ENCODE measurements at regions not wholly inside any gene's neighbourhood (a gene's known extent, or its start where the extent isn't known, plus 50 kb on each side); places are given as distances from the start of the nearest gene placed in this dataset.

GRCh38 chr1:30280572-30280971 is 442.8 kb downstream of the MATN1 start:
- DNase-seq, result no peak

DNA sequence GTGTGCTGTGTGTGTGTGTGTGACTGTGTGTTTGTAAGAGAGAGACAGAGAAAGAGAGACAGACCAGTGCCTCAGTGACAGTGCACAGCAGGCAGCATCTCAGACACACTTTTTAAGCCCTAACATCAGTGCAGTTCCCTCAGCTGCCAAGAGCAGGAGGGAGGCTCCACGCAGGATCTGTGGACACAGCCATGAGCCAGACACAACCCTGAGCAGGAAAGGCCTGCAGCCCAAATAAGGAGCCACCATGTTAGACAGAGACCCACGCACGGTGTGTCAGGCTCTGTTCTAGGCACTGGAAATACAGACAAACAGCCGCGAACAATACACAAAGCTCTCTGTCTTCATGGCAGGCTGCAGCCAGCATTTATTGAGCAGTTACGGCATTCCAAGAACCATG is 445.5 kb downstream of the MATN1 start:
- peak; percentile 7 for DNase-seq

- DNase-seq, result no peak
These were observed 446.0 kb downstream of the MATN1 start for GRCh38 chr1:30277415-30277814.

- DNase-seq, result peak; percentile 17
These were observed 447.2 kb downstream of the MATN1 start for GRCh38 chr1:30275926-30276764.

DNA sequence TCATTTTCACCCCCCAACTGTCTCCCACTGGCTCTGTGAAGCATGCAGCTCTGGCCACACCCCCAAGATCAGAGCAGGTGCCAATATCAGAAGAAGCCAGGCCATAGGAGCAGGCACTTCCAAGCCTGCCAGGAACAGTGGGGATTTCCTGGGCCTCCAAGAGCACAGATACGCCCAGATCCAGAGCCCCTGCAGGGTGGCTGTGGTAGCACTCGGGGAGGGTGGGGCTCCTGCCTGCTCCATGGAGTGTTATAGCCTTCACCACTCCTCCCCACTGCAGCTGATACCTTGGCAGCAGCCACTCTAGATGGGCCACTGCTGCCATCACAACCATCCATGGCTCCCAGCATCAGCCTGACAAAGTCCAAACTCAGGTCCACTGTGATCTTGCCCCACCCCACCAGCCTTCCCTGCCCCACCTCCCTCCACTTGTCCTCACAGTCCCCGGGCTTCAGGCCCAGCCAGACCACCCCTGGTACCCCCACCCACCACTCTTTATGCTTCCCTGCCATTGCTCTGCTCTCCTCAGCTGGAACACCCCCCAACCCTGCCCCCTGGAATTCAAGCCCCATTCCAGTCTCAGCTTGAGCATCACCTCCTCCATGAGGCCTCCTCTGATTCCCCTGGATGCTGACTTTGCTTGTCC is 448.3 kb downstream of the MATN1 start:
- no peak for DNase-seq

GRCh38 chr1:30274173-30274970 is 449.0 kb downstream of the MATN1 start:
- no peak for DNase-seq

DNA sequence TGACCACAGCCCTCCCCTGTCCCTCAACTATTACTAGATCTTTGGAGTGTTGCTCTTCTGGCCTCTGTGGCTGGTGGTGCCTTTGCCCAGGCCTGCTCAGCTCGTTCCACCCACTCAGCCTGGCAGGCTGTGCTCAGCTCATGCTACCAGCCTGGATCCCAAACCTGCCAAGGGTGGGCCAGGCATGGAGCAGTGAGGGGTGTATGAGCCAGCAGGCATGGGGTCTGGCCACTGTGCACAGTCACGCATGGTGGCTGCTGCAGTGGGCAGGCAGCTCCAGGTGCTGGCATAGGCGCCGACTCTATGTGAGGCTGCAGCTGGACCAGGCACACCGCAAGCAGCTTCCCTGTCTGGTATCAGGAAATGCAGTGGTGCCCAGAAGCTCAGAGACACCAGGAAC is 449.9 kb downstream of the MATN1 start:
- DNase-seq, result no peak

DNA sequence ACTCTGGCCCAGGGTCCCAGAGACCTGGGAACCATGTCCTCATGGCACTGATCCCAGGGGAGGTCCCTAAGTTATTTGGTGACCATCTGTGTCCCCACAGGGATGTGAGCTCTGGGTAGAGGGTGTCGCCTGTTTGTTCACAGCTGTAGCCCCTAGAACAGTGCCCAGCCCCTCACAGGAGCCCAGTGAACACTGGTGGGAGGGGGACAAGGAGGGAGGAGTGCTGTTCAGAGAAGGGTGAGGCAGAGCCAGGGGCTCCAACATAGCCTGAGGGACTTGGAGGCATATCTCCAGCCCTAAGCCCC is 450.4 kb downstream of the MATN1 start:
- DNase-seq, result no peak

- DNase-seq, result no peak
These were observed 450.9 kb downstream of the MATN1 start for GRCh38 chr1:30272277-30273020.

- peak; percentile 25 for DNase-seq
These were observed 451.7 kb downstream of the MATN1 start for GRCh38 chr1:30271401-30272276.

DNA sequence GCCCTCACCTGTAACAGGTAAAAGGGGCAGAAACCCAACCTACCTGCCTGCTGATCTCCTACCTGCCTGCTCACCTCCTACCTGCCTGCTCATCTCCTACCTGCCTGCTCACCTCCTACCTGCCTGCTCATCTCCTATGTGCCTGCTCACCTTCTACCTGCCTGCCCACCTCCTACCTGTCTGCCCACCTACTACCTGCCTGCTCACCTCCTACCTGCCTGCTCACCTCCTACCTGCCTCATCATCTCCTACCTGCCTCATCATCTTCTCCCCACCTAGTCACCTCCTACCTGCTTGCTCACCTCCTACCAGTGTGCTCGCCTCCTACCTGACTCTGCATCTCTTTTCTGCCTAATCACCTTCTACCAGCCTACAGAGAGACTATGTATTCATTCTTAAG is 452.9 kb downstream of the MATN1 start:
- DNase-seq, result no peak

GRCh38 chr1:30268923-30269666 is 454.3 kb downstream of the MATN1 start:
- peak; percentile 17 for DNase-seq

DNA sequence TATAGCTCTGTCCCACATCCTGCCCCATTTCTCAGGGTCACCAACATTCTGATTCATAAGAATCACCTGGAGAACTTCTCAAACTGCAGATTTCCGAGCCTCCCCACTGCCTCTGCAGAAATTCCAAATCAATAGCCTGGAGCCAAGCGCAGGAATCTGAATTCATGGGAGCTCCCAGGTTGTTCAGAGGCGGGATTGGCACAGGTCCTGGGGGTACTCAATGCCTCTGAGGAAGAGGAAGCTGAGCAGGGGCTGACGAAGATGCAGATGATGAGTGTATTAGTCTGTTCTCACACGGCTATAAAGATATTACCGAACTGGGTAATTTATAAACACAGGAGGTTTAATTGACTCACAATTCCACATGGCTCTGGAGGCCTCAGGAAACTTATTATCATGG is 455.5 kb downstream of the MATN1 start:
- DNase-seq, result no peak

GRCh38 chr1:30267046-30267445 is 456.3 kb downstream of the MATN1 start:
- no peak for DNase-seq

DNA sequence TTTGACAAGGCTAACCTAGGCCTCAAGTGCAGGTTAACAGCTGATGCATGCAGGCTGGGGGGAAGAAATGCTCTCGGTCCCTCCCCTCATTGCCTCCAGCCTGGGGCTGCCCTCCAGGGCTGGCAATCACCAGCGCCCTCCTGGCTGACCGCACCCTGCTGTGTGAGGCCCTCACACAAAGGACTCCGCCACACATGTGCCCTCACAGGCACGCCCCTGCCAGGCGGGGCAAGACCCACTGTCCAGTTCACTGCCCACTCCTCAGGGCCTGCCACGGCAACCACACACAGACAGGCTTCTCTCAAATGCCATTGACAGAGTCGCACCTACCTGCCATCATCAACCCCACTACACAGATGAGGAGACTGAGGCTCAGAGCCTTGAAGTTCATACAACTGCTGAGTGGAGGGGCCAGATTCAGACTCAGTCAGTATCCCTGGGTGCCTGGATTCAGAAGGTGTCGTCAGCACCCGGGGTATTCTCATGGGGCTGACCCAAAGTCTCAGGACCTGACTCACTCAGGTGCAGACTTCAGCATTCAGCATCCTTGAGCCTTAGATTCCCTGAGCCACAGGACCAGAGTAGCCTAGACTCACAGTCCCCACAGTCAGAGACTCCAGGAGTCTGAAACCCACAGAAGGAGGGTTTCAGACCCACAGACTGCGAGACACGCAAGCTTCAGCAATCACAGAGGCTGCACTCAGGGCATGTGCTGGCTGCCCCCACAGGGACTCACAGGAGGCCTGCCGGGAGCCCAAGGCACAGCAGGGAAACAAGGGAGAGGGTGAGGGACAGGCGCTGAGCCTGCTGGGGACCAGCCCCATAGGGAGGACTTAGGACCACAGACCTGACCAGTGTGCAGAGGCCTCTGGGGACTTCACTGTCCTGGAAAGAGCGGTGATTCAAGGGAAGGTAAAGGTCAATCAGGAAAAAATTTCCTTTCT is 458.0 kb downstream of the MATN1 start:
- DNase-seq, result no peak

- no peak for DNase-seq
These were observed 458.7 kb downstream of the MATN1 start for GRCh38 chr1:30264672-30265025.

DNA sequence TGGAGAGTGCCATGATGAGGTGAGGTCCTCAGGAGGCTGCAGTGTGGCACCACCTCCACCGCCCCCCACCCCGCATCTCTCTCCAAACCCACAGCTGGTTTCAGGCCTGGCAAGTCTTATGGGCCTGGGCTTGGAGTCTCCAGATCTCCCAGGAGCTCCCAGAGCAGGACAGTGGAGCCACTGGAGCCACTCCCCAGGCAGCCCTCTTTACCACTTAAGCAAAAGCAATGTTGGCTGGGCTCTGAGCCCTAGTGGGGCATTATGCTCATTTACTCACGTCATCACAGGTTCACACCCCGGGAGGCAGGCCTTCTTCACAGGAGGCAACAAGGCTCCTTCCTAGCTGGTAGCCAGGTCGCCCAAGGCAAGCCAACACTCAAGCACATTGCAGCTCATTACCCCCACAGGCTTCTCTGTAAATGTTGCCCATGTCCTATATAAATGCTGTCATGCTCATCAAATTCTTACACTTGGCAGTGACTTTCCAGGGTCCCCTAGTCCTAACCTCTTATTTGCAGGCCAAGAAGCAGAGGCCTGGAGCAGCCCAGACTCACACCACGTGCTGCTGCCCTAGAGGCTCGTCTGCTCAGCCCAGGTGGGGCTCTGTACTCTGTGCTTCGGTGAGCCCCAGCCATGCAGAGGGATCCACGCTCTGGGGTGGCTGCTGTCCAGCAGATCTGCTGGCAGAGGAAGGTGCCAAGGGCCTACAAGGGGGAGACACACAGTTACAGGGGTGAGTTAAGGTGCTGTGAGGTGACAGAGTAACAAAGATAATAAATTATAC is 459.3 kb downstream of the MATN1 start:
- no peak for DNase-seq

GRCh38 chr1:30263405-30263804 is 460.0 kb downstream of the MATN1 start:
- DNase-seq, result no peak

DNA sequence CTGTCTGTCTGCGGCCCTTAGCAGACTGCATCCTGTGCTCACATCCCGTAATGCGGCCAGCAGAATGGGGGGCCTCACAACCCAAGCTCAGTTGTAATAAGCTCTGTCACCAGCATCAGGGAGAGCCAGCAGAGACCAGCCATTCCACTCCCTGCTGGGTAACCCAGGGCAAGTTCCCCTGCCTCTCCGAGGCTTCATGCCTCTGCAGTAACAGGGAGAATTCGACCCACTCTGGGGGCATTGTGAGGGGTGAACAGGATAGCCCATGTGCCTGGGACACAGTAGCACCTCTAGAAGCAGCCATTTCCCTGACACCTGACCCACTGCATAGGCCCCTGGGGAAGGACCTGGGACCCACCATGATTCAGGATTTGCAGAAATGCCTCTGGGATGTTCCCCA is 461.2 kb downstream of the MATN1 start:
- no peak for DNase-seq

Data from activated CD8-positive, alpha-beta memory T cell treated with anti-CD3 and anti-CD28 coated beads, Interleukin-2, amount 50 U/mL, for 48 hours (primary cell).